H9 (cell line): ENCODE measurements at regions not wholly inside any gene's neighbourhood (a gene's known extent, or its start where the extent isn't known, plus 50 kb on each side); places are given as distances from the start of the nearest gene placed in this dataset.

Experiments
- DNase-seq: peaks from one replicate; pipeline ENCODE4 v3.0.0-alpha.2; 2017
- H2AFZ ChIP-seq: one replicate; pipeline ENCODE4 v1.6.1; 2013; ENCODE audit warnings: mild to moderate bottlenecking, low read length, control low read depth, moderate library complexity
- H2AK5ac ChIP-seq: 2 replicates; pipeline ENCODE4 v1.6.1; 2013; ENCODE audit warnings: low read length, control low read depth, mixed read lengths; ENCODE audit not compliant: insufficient read length
- H2BK120ac ChIP-seq: one replicate; pipeline ENCODE4 v1.6.1; 2013; ENCODE audit warnings: low read depth, mild to moderate bottlenecking, low read length, control low read depth, inconsistent platforms; ENCODE audit not compliant: poor library complexity, severe bottlenecking
- H2BK12ac ChIP-seq: 2 replicates; pipeline ENCODE4 v1.6.1; 2013; ENCODE audit warnings: low read length, control low read depth, mixed read lengths, low read depth; ENCODE audit not compliant: insufficient read length
- H2BK15ac ChIP-seq: 2 replicates; pipeline ENCODE4 v1.6.1; 2013; ENCODE audit warnings: low read depth, low read length, control low read depth
- H2BK20ac ChIP-seq: one replicate; pipeline ENCODE4 v1.6.1; 2013; ENCODE audit warnings: low read depth, mild to moderate bottlenecking, low read length, control low read depth, inconsistent platforms; ENCODE audit not compliant: poor library complexity, severe bottlenecking
- H2BK5ac ChIP-seq: 2 replicates; pipeline ENCODE4 v1.6.1; 2013; ENCODE audit warnings: low read length, control low read depth, mixed read lengths; ENCODE audit not compliant: insufficient read length
- H3K14ac ChIP-seq: 2 replicates; pipeline ENCODE4 v1.6.1; 2013; ENCODE audit warnings: low read length, control low read depth; ENCODE audit not compliant: insufficient read depth
- H3K18ac ChIP-seq: 2 replicates; pipeline ENCODE4 v1.6.1; 2013; ENCODE audit warnings: low read depth, mild to moderate bottlenecking, mixed read lengths, low read length, control low read depth; ENCODE audit not compliant: insufficient read length
- H3K23ac ChIP-seq: 2 replicates; pipeline ENCODE4 v1.6.1; 2013; ENCODE audit warnings: low read length, control low read depth, mixed read lengths, low read depth; ENCODE audit not compliant: insufficient read length
- H3K23me2 ChIP-seq: 2 replicates; pipeline ENCODE4 v1.6.1; 2013; ENCODE audit warnings: low read depth, mild to moderate bottlenecking, mixed read lengths, low read length, control low read depth; ENCODE audit not compliant: insufficient read length, poor library complexity, severe bottlenecking
- H3K27ac ChIP-seq: 2 replicates; pipeline ENCODE4 v1.5.1; 2013; ENCODE audit warnings: low read length, control low read depth, mixed read lengths, low read depth; ENCODE audit not compliant: insufficient read length
- H3K27me3 ChIP-seq: 2 replicates; pipeline ENCODE4 v1.6.1; 2013; ENCODE audit warnings: low read length, control low read depth, inconsistent platforms; ENCODE audit not compliant: insufficient read depth
- H3K4ac ChIP-seq: 2 replicates; pipeline ENCODE4 v1.6.1; 2013; ENCODE audit warnings: low read depth, mild to moderate bottlenecking, control low read depth, inconsistent platforms, low read length, moderate library complexity
- H3K4me1 ChIP-seq: 2 replicates; pipeline ENCODE4 v1.6.1; 2013; ENCODE audit warnings: low read length, control low read depth, inconsistent platforms; ENCODE audit not compliant: insufficient read depth
- H3K4me2 ChIP-seq: 2 replicates; pipeline ENCODE4 v1.6.1; 2013; ENCODE audit warnings: low read length, control low read depth, mixed read lengths; ENCODE audit not compliant: insufficient read length, insufficient read depth
- H3K56ac ChIP-seq: 2 replicates; pipeline ENCODE4 v1.6.1; 2013; ENCODE audit warnings: low read depth, mild to moderate bottlenecking, mixed read lengths, low read length, control low read depth; ENCODE audit not compliant: insufficient read length
- H3K79me1 ChIP-seq: 2 replicates; pipeline ENCODE4 v1.6.1; 2013; ENCODE audit warnings: low read depth, mild to moderate bottlenecking, moderate library complexity, low read length, control low read depth, inconsistent platforms; ENCODE audit not compliant: insufficient read depth, poor library complexity, severe bottlenecking
- H3K79me2 ChIP-seq: 2 replicates; pipeline ENCODE4 v1.6.1; 2013; ENCODE audit warnings: low read length, control low read depth, inconsistent platforms; ENCODE audit not compliant: insufficient read depth
- H3K9ac ChIP-seq: 2 replicates; pipeline ENCODE4 v1.6.1; 2013; ENCODE audit warnings: low read length, control low read depth, mixed read lengths; ENCODE audit not compliant: insufficient read length; ENCODE audit errors: extremely low read depth
- H3K9me3 ChIP-seq: one replicate; pipeline ENCODE4 v1.6.1; 2013; ENCODE audit warnings: low read depth, low read length, inconsistent platforms; ENCODE audit not compliant: control insufficient read depth
- H3T11ph ChIP-seq: one replicate; pipeline ENCODE4 v1.6.1; 2013; ENCODE audit warnings: mild to moderate bottlenecking, low read length, control low read depth, inconsistent platforms
- H4K20me1 ChIP-seq: one replicate; pipeline ENCODE4 v1.6.1; 2013; ENCODE audit not compliant: control insufficient read depth, insufficient read length, insufficient read depth
- H4K5ac ChIP-seq: 2 replicates; pipeline ENCODE4 v1.6.1; 2013; ENCODE audit warnings: low read depth, mild to moderate bottlenecking, mixed read lengths, low read length, control low read depth; ENCODE audit not compliant: insufficient read length
- H4K8ac ChIP-seq: replicated peaks from 2 replicates; pipeline ENCODE4 v1.6.1; 2013; ENCODE audit warnings: low read length, control low read depth, mixed read lengths, low read depth; ENCODE audit not compliant: insufficient read length
- H4K91ac ChIP-seq: 2 replicates; pipeline ENCODE4 v1.6.1; 2013; ENCODE audit warnings: low read depth, mild to moderate bottlenecking, moderate library complexity, mixed read lengths, low read length, control low read depth; ENCODE audit not compliant: insufficient read length
- H3K27ac Mint-ChIP-seq, 3 experiments: 2 replicates in 2 of 3; 3 replicates in 1 of 3; pipeline ENCODE4 v1.8.0; 2020 to 2021; ENCODE audit warnings: mixed read lengths in 3 of 3, mild to moderate bottlenecking in 1 of 3, moderate library complexity in 1 of 3
- H3K27me3 Mint-ChIP-seq: 2 replicates; pipeline ENCODE4 v1.8.0; 2021; ENCODE audit warnings: low read depth, mild to moderate bottlenecking, moderate library complexity, mixed read lengths
- H3K36me3 Mint-ChIP-seq, 3 experiments: 2 replicates in 2 of 3; 3 replicates in 1 of 3; pipeline ENCODE4 v1.8.0; 2020 to 2021; ENCODE audit warnings: low read depth in 3 of 3, mixed read lengths in 3 of 3; ENCODE audit not compliant: insufficient read depth in 1 of 3
- H3K4me1 Mint-ChIP-seq, 2 experiments: 2 replicates each; pipeline ENCODE4 v1.8.0; 2020; ENCODE audit warnings: mixed read lengths in 2 of 2
- H3K4me3 Mint-ChIP-seq, 2 experiments: 2 replicates in 1 of 2; 3 replicates in 1 of 2; pipeline ENCODE4 v1.8.0; 2020 to 2021; ENCODE audit warnings: mild to moderate bottlenecking in 2 of 2, mixed read lengths in 2 of 2, moderate library complexity in 1 of 2
- H3K9me3 Mint-ChIP-seq, 2 experiments: 2 replicates in 1 of 2; 3 replicates in 1 of 2; pipeline ENCODE4 v1.8.0; 2020; ENCODE audit warnings: mild to moderate bottlenecking in 2 of 2, mixed read lengths in 2 of 2, moderate library complexity in 1 of 2
- WGBS: extraction: QIAGEN DNeasy Blood & Tissue Kit; methylation state at CpG from one replicate; pipeline ENCODE4 v1.1.7; 2013; ENCODE audit warnings: missing lambda C conversion rate, low lambda C conversion rate, mixed read lengths; ENCODE audit not compliant: insufficient read length; ENCODE audit errors: extremely low coverage; 5-methylcytosine and 5-hydroxymethylcytosine counted together
- TF ChIP-seq, protein P1 (sequence below): fragments of 200-600 bp; sonication (generic); conservative IDR thresholded peaks from 3 replicates; pipeline ENCODE4 v1.8.0; 2021; ENCODE audit warnings: antibody characterized with exemption, mild to moderate bottlenecking

- Histone ChIP-seq H4K20me1 (no peaks in the 10 kb centered on the region), H3K4me2 (no peak overlapping the region), H3T11ph (no peak overlapping the region), H3K18ac (no peak overlapping the region), H3K14ac (no peak overlapping the region), H3K23me2 (no peaks in the 10 kb centered on the region), H3K79me1 (no peaks in the 10 kb centered on the region), H3K27me3 (no peaks in the 10 kb centered on the region), H3K56ac (no peak overlapping the region), H3K23ac (no peak overlapping the region), H2BK120ac (no peak overlapping the region), H4K5ac (no peak overlapping the region), H2BK15ac (no peak overlapping the region), H4K8ac (no peak overlapping the region), H3K9me3 (no peaks in the 10 kb centered on the region), H2BK12ac (no peak overlapping the region), H2BK5ac (no peak overlapping the region), H3K79me2 (no peaks in the 10 kb centered on the region), H2AFZ (no peak overlapping the region), H3K27ac (no peak overlapping the region), H2BK20ac (no peak overlapping the region), H3K4me1 (no peaks in the 10 kb centered on the region; the same call in 1 of the 2 replicates), H2AK5ac (no peak overlapping the region), H3K4ac (no peak overlapping the region), H4K91ac (no peak overlapping the region), H3K9ac (no peak overlapping the region)
- DNase-seq = peak; percentile 32
- no peak overlapping the region for H3K4me3 Mint-ChIP-seq
- H3K27me3 Mint-ChIP-seq = no peaks in the 10 kb centered on the region
- no peak overlapping the region for H3K27ac Mint-ChIP-seq
- TF ChIP-seq, protein P1, sequence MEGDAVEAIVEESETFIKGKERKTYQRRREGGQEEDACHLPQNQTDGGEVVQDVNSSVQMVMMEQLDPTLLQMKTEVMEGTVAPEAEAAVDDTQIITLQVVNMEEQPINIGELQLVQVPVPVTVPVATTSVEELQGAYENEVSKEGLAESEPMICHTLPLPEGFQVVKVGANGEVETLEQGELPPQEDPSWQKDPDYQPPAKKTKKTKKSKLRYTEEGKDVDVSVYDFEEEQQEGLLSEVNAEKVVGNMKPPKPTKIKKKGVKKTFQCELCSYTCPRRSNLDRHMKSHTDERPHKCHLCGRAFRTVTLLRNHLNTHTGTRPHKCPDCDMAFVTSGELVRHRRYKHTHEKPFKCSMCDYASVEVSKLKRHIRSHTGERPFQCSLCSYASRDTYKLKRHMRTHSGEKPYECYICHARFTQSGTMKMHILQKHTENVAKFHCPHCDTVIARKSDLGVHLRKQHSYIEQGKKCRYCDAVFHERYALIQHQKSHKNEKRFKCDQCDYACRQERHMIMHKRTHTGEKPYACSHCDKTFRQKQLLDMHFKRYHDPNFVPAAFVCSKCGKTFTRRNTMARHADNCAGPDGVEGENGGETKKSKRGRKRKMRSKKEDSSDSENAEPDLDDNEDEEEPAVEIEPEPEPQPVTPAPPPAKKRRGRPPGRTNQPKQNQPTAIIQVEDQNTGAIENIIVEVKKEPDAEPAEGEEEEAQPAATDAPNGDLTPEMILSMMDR = no peak
- WGBS = no CpG with 5 or more reads among the region's 3 CpGs
- H3K36me3 Mint-ChIP-seq = peaks cover 0 to 2% (median 0%) of the 10 kb centered on the region in 3 experiments; a peak in 1 of 7 replicates
- peaks cover 3 to 5% of the 10 kb centered on the region in 2 experiments; a peak in 4 of 5 replicates for H3K9me3 Mint-ChIP-seq
- H3K4me1 Mint-ChIP-seq = peaks cover 10% of the 10 kb centered on the region in 2 experiments
These were observed 581.6 kb downstream of the GALC start for GRCh38 chr14:87411370-87411769.
